Tibial nerve (tissue), 3 donors: ENCODE measurements at regions not wholly inside any gene's neighbourhood (a gene's known extent, or its start where the extent isn't known, plus 50 kb on each side); places are given as distances from the start of the nearest gene placed in this dataset.

ENCODE experiments used
- POLR2A ChIP-seq, 2 donors: fragments of 450-650 bp; IDR thresholded peaks; one replicate each; pipeline ENCODE4 v1.6.1; 2017; ENCODE audit warnings: antibody characterized with exemption in 2 of 2, mild to moderate bottlenecking in 2 of 2, moderate library complexity in 2 of 2
- TF ChIP-seq, protein P1 (sequence below), 5 experiments: fragments of 200-600 bp in 3 of 5; fragments of 450-650 bp in 2 of 5; sonication (generic) in 3 of 5; IDR thresholded peaks; one replicate each; pipeline ENCODE4 v1.5.1; 2016 to 2019; ENCODE audit warnings: antibody characterized with exemption in 5 of 5, mild to moderate bottlenecking in 3 of 5, moderate library complexity in 2 of 5

- TF ChIP-seq, protein P1, sequence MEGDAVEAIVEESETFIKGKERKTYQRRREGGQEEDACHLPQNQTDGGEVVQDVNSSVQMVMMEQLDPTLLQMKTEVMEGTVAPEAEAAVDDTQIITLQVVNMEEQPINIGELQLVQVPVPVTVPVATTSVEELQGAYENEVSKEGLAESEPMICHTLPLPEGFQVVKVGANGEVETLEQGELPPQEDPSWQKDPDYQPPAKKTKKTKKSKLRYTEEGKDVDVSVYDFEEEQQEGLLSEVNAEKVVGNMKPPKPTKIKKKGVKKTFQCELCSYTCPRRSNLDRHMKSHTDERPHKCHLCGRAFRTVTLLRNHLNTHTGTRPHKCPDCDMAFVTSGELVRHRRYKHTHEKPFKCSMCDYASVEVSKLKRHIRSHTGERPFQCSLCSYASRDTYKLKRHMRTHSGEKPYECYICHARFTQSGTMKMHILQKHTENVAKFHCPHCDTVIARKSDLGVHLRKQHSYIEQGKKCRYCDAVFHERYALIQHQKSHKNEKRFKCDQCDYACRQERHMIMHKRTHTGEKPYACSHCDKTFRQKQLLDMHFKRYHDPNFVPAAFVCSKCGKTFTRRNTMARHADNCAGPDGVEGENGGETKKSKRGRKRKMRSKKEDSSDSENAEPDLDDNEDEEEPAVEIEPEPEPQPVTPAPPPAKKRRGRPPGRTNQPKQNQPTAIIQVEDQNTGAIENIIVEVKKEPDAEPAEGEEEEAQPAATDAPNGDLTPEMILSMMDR (IDR thresholded peaks at IDR 0.05), result no peak
- no peak for TF ChIP-seq POLR2A (IDR thresholded peaks at IDR 0.05)
These were observed 192.9 kb upstream of the NECTIN3 start for GRCh38 chr3:110878692-110879091.
